HCT116 (cell line): ENCODE measurements at regions not wholly inside any gene's neighbourhood (a gene's known extent, or its start where the extent isn't known, plus 50 kb on each side); places are given as distances from the start of the nearest gene placed in this dataset.

Experiments
- CEBPB ChIP-seq: IDR thresholded peaks from 2 replicates; pipeline ENCODE4 v1.6.1; 2012; ENCODE audit warnings: low read depth
- CTCF ChIP-seq, 3 experiments: fragments of 200-600 bp in 1 of 3; sonication (generic) in 1 of 3; IDR thresholded peaks in 2 of 3; conservative IDR thresholded peaks in 1 of 3; 2 replicates each; pipeline ENCODE4 v1.5.1; 2012 to 2017; ENCODE audit warnings: low read depth in 2 of 3, low read length in 2 of 3, antibody characterized with exemption in 1 of 3, borderline replicate concordance in 1 of 3, control low read depth in 1 of 3, mild to moderate bottlenecking in 1 of 3, mixed read lengths in 1 of 3, mixed run types in 1 of 3, moderate library complexity in 1 of 3; ENCODE audit not compliant: insufficient read depth in 1 of 3
- EGR1 ChIP-seq: IDR thresholded peaks from 2 replicates; pipeline ENCODE4 v1.6.1; 2012; ENCODE audit warnings: low read depth
- EZH2phosphoT487 ChIP-seq: fragments of 200-600 bp; IDR thresholded peaks from 2 replicates; pipeline ENCODE4 v1.6.1; 2018; ENCODE audit warnings: antibody characterized with exemption, borderline replicate concordance
- MAX ChIP-seq: IDR thresholded peaks from 2 replicates; pipeline ENCODE4 v1.6.1; 2012
- POLR2A ChIP-seq: IDR thresholded peaks from 2 replicates; pipeline ENCODE4 v1.7.0; 2011; ENCODE audit warnings: borderline replicate concordance; ENCODE audit not compliant: insufficient read depth, insufficient read length; ENCODE audit errors: extremely low read depth
- POLR2AphosphoS5 ChIP-seq: IDR thresholded peaks from 2 replicates; pipeline ENCODE4 v1.6.1; 2011; ENCODE audit warnings: mild to moderate bottlenecking, low read depth, low read length, moderate library complexity
- SIN3A ChIP-seq: IDR thresholded peaks from 2 replicates; pipeline ENCODE4 v1.6.1; 2012; ENCODE audit warnings: low read depth
- TCF7L2 ChIP-seq: IDR thresholded peaks from 2 replicates; pipeline ENCODE4 v1.7.0; 2011; ENCODE audit warnings: borderline replicate concordance, inconsistent platforms; ENCODE audit not compliant: insufficient read depth, insufficient read length; ENCODE audit errors: extremely low read depth
- ZBTB33 ChIP-seq: IDR thresholded peaks from 2 replicates; pipeline ENCODE4 v1.6.1; 2011; ENCODE audit warnings: mild to moderate bottlenecking, low read length, moderate library complexity; ENCODE audit not compliant: insufficient replicate concordance; ENCODE audit errors: extremely low read depth
- ZNF274 ChIP-seq: fragments of 200-500 bp; sonication (Bioruptor generic); IDR thresholded peaks from 2 replicates; pipeline ENCODE4 v1.6.1; 2014; ENCODE audit warnings: mild to moderate bottlenecking, low read depth, low read length, inconsistent platforms
- TF ChIP-seq, protein P1 (sequence below): IDR thresholded peaks from 2 replicates; pipeline ENCODE4 v1.6.1; 2012; ENCODE audit warnings: low read depth

- TF ChIP-seq CTCF (IDR thresholded peaks at IDR 0.05 in 2 of 3, conservative IDR thresholded peaks at IDR 0.05 in 1 of 3; ENCODE audit: borderline replicate concordance in 1 of 3, insufficient read depth in 1 of 3, low read depth in 2 of 3, low read length in 2 of 3) = no peak
- no peak for TF ChIP-seq SIN3A
- TF ChIP-seq EZH2phosphoT487 = no peak
- no peak for TF ChIP-seq POLR2AphosphoS5
- TF ChIP-seq MAX = no peak
- no peak for TF ChIP-seq POLR2A
- no peak for TF ChIP-seq ZNF274
- TF ChIP-seq CEBPB = no peak
- no peak for TF ChIP-seq TCF7L2
- no peak for TF ChIP-seq ZBTB33
- TF ChIP-seq, protein P1, sequence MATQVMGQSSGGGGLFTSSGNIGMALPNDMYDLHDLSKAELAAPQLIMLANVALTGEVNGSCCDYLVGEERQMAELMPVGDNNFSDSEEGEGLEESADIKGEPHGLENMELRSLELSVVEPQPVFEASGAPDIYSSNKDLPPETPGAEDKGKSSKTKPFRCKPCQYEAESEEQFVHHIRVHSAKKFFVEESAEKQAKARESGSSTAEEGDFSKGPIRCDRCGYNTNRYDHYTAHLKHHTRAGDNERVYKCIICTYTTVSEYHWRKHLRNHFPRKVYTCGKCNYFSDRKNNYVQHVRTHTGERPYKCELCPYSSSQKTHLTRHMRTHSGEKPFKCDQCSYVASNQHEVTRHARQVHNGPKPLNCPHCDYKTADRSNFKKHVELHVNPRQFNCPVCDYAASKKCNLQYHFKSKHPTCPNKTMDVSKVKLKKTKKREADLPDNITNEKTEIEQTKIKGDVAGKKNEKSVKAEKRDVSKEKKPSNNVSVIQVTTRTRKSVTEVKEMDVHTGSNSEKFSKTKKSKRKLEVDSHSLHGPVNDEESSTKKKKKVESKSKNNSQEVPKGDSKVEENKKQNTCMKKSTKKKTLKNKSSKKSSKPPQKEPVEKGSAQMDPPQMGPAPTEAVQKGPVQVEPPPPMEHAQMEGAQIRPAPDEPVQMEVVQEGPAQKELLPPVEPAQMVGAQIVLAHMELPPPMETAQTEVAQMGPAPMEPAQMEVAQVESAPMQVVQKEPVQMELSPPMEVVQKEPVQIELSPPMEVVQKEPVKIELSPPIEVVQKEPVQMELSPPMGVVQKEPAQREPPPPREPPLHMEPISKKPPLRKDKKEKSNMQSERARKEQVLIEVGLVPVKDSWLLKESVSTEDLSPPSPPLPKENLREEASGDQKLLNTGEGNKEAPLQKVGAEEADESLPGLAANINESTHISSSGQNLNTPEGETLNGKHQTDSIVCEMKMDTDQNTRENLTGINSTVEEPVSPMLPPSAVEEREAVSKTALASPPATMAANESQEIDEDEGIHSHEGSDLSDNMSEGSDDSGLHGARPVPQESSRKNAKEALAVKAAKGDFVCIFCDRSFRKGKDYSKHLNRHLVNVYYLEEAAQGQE = no peak
- no peak for TF ChIP-seq EGR1
Observed at GRCh38 chr6:51536728-51537127, 550.7 kb downstream of the PKHD1 start.
